Body of pancreas (tissue), 4 donors: ENCODE measurements at regions not wholly inside any gene's neighbourhood (a gene's known extent, or its start where the extent isn't known, plus 50 kb on each side); places are given as distances from the start of the nearest gene placed in this dataset.

Experiments
- POLR2A ChIP-seq, 3 donors: fragments of 450-650 bp; IDR thresholded peaks; one replicate each; pipeline ENCODE4 v1.6.1; 2016; ENCODE audit warnings: antibody characterized with exemption in 3 of 3, mild to moderate bottlenecking in 2 of 3
- TF ChIP-seq, protein P1 (sequence below), 7 experiments: fragments of 450-650 bp in 4 of 7; fragments of 200-600 bp in 3 of 7; sonication (generic) in 3 of 7; IDR thresholded peaks; one replicate each; pipeline ENCODE4 v1.5.1; 2016 to 2019; ENCODE audit warnings: antibody characterized with exemption in 7 of 7

DNA sequence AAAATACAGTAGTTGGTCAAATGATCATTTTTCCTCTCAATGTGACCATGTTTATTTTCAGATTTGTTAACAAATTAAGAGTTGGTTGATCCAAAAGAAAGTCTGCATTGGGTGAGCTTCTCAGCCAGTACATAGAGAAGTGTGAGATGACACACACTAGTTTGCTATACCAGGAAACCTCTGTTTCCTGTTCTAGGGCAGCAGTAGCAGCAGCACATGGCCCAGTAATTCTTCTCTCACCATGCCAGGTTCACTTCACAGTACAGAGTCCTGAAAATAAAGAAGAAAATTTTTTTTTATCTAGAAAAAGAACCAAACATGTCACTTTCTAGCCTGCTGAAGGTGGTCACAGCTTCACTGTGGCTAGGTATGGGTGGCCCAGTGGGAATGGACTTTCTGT is 250.2 kb upstream of the OR4E1 start:
- TF ChIP-seq, protein P1, sequence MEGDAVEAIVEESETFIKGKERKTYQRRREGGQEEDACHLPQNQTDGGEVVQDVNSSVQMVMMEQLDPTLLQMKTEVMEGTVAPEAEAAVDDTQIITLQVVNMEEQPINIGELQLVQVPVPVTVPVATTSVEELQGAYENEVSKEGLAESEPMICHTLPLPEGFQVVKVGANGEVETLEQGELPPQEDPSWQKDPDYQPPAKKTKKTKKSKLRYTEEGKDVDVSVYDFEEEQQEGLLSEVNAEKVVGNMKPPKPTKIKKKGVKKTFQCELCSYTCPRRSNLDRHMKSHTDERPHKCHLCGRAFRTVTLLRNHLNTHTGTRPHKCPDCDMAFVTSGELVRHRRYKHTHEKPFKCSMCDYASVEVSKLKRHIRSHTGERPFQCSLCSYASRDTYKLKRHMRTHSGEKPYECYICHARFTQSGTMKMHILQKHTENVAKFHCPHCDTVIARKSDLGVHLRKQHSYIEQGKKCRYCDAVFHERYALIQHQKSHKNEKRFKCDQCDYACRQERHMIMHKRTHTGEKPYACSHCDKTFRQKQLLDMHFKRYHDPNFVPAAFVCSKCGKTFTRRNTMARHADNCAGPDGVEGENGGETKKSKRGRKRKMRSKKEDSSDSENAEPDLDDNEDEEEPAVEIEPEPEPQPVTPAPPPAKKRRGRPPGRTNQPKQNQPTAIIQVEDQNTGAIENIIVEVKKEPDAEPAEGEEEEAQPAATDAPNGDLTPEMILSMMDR (IDR thresholded peaks at IDR 0.05) = no peak
- no peak for TF ChIP-seq POLR2A (IDR thresholded peaks at IDR 0.05)
